B cell (primary cell): ENCODE measurements at regions not wholly inside any gene's neighbourhood (a gene's known extent, or its start where the extent isn't known, plus 50 kb on each side); places are given as distances from the start of the nearest gene placed in this dataset.

ENCODE experiments used
- ATAC-seq: fragments of 200-7000 bp; cut with Tn5 transposase; one replicate; pipeline ENCODE4 v1.10.0; 2021; ENCODE audit warnings: low read depth, mild to moderate bottlenecking, moderate number of reproducible peaks, moderate library complexity
- CTCF ChIA-PET: fragments of 350-600 bp; sonication (Branson Sonifier 250); formaldehyde crosslinking; loops from one replicate; lab custom pipeline; 2021; ENCODE audit warnings: antibody characterized with exemption, inconsistent platforms; lab: Charles Lee
- POLR2A ChIA-PET: fragments of 350-600 bp; sonication (Branson Sonifier 250); formaldehyde crosslinking; loops from one replicate; lab custom pipeline; 2021; ENCODE audit warnings: antibody characterized with exemption; lab: Charles Lee
- DNase-seq: peaks from one replicate; pipeline ENCODE4 v3.0.0; 2013
- H2AFZ ChIP-seq: 2 replicates; pipeline ENCODE4 v1.6.1; 2012; ENCODE audit warnings: mild to moderate bottlenecking, low read depth, low read length; ENCODE audit not compliant: insufficient read depth, poor library complexity, severe bottlenecking
- H3K27ac ChIP-seq, 2 donors: 1 replicate in 1 of 2; 2 replicates in 1 of 2; pipeline ENCODE4 v1.5.1; 2012 to 2013; ENCODE audit warnings: low read length in 2 of 2, mild to moderate bottlenecking in 2 of 2, moderate library complexity in 1 of 2
- H3K27me3 ChIP-seq, 4 experiments: fragments of 200-600 bp in 1 of 4; sonication (generic) in 1 of 4; replicated peaks in 1 of 4; 1 replicate in 2 of 4; 2 replicates in 2 of 4; pipeline versions ENCODE4 v1.6.1 to v1.7.0; 2013 to 2016; ENCODE audit warnings: low read length in 3 of 4, mild to moderate bottlenecking in 2 of 4, mixed read lengths in 1 of 4, moderate library complexity in 1 of 4; ENCODE audit not compliant: insufficient read depth in 4 of 4, control insufficient read depth in 3 of 4; ENCODE audit errors: control extremely low read depth in 1 of 4
- H3K36me3 ChIP-seq, 2 experiments: replicated peaks in 1 of 2; 1 replicate in 1 of 2; 2 replicates in 1 of 2; pipeline versions ENCODE4 v1.6.1 to v1.7.1; 2013; ENCODE audit warnings: low read length in 1 of 2; ENCODE audit not compliant: insufficient read depth in 2 of 2, control insufficient read depth in 1 of 2; ENCODE audit errors: control extremely low read depth in 1 of 2, extremely low read depth in 1 of 2
- H3K4me1 ChIP-seq, 2 donors: fragments of 200-600 bp in 1 of 2; sonication (generic) in 1 of 2; 1 replicate in 1 of 2; 2 replicates in 1 of 2; pipeline versions ENCODE4 v1.5.1 to v1.6.1; 2013 to 2017; ENCODE audit warnings: low read length in 2 of 2; ENCODE audit not compliant: control insufficient read depth in 2 of 2, insufficient read depth in 2 of 2
- H3K4me2 ChIP-seq: replicated peaks from 2 replicates; pipeline ENCODE3; 2012; ENCODE audit warnings: mild to moderate bottlenecking, low read depth, low read length; ENCODE audit not compliant: poor library complexity, severe bottlenecking
- H3K4me3 ChIP-seq, 5 experiments: fragments of 200-600 bp in 1 of 5; sonication (generic) in 1 of 5; 1 replicate in 3 of 5; 2 replicates in 2 of 5; pipeline versions ENCODE4 v1.5.1 to v1.7.0; 2011 to 2016; ENCODE audit warnings: low read length in 4 of 5, mild to moderate bottlenecking in 4 of 5, low read depth in 2 of 5, control low read depth in 1 of 5, moderate library complexity in 1 of 5; ENCODE audit not compliant: insufficient read depth in 1 of 5; ENCODE audit errors: control extremely low read depth in 1 of 5, extremely low read depth in 1 of 5
- H3K79me2 ChIP-seq: fragments of 200-600 bp; sonication (generic); one replicate; pipeline ENCODE4 v1.6.0; 2016; ENCODE audit warnings: low read length; ENCODE audit not compliant: control insufficient read depth, insufficient read depth
- H3K9ac ChIP-seq: fragments of 200-600 bp; sonication (generic); 2 replicates; pipeline ENCODE4 v1.6.1; 2017; ENCODE audit warnings: mild to moderate bottlenecking, low read length, moderate library complexity
- H3K9me3 ChIP-seq, 3 donors: one replicate each; pipeline versions ENCODE4 v1.6.1 to v1.7.1; 2013; ENCODE audit warnings: low read length in 2 of 3; ENCODE audit not compliant: control insufficient read depth in 2 of 3, insufficient read depth in 1 of 3; ENCODE audit errors: control extremely low read depth in 1 of 3
- H4K20me1 ChIP-seq: 2 replicates; pipeline ENCODE4 v1.6.0; 2012; ENCODE audit warnings: mild to moderate bottlenecking, low read length; ENCODE audit not compliant: insufficient read depth, control insufficient read depth, poor library complexity, severe bottlenecking
- H3K27ac Mint-ChIP-seq: one replicate; pipeline ENCODE4 v1.8.0; 2021; ENCODE audit warnings: mixed read lengths
- H3K27me3 Mint-ChIP-seq: one replicate; pipeline ENCODE4 v1.8.0; 2021; ENCODE audit warnings: mixed read lengths
- H3K4me1 Mint-ChIP-seq: one replicate; pipeline ENCODE4 v1.8.0; 2021; ENCODE audit warnings: mixed read lengths
- H3K4me3 Mint-ChIP-seq: one replicate; pipeline ENCODE4 v1.8.0; 2021; ENCODE audit warnings: mixed read lengths
- H3K9me3 Mint-ChIP-seq: one replicate; pipeline ENCODE4 v1.8.0; 2022; ENCODE audit warnings: mixed read lengths; ENCODE audit not compliant: insufficient read depth
- EZH2 ChIP-seq: IDR thresholded peaks from 2 replicates; pipeline ENCODE4 v1.6.1; 2012; ENCODE audit warnings: borderline replicate concordance, low read depth, mild to moderate bottlenecking, moderate library complexity, low read length; ENCODE audit not compliant: insufficient read depth, poor library complexity, severe bottlenecking
- WGBS: methylation state at CpG from one replicate; pipeline ENCODE4 v1.1.5; 2013; ENCODE audit warnings: missing lambda C conversion rate; ENCODE audit not compliant: insufficient coverage; 5-methylcytosine and 5-hydroxymethylcytosine counted together
- intact Hi-C: fragments of 100-400 bp; cut with micrococcal nuclease; formaldehyde crosslinking; loops from one replicate; pipeline ENCODE4 v1.10.0; 2022
- TF ChIP-seq, protein P1 (sequence below): fragments of 200-600 bp; IDR thresholded peaks from one replicate; pipeline ENCODE4 v1.8.0; 2022; ENCODE audit warnings: antibody characterized with exemption, mild to moderate bottlenecking

GRCh38 chr2:188893972-188894371 lies 80.2 kb upstream of the COL3A1 start:
- Mint-ChIP-seq H3K9me3 (peaks cover 5% of the 10 kb centered on the region), H3K4me1 (no peaks in the 10 kb centered on the region), H3K4me3 (no peak overlapping the region), H3K27me3 (no peaks in the 10 kb centered on the region), H3K27ac (no peak overlapping the region)
- H3K36me3 ChIP-seq, result no peaks in the 10 kb centered on the region
- ATAC-seq (no peak), DNase-seq (no peak)
- no peaks in the 10 kb centered on the region for H3K27me3 ChIP-seq
- intact Hi-C loops, result no loop called here
- TF ChIP-seq EZH2, result no peak
- TF ChIP-seq, protein P1, sequence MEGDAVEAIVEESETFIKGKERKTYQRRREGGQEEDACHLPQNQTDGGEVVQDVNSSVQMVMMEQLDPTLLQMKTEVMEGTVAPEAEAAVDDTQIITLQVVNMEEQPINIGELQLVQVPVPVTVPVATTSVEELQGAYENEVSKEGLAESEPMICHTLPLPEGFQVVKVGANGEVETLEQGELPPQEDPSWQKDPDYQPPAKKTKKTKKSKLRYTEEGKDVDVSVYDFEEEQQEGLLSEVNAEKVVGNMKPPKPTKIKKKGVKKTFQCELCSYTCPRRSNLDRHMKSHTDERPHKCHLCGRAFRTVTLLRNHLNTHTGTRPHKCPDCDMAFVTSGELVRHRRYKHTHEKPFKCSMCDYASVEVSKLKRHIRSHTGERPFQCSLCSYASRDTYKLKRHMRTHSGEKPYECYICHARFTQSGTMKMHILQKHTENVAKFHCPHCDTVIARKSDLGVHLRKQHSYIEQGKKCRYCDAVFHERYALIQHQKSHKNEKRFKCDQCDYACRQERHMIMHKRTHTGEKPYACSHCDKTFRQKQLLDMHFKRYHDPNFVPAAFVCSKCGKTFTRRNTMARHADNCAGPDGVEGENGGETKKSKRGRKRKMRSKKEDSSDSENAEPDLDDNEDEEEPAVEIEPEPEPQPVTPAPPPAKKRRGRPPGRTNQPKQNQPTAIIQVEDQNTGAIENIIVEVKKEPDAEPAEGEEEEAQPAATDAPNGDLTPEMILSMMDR, result no peak
- H3K4me1 ChIP-seq, result no peaks in the 10 kb centered on the region
- H3K9me3 ChIP-seq, result no peaks in the 10 kb centered on the region
- WGBS, result no CpG with 5 or more reads among the region's 2 CpGs
- no peak overlapping the region for H3K4me2 ChIP-seq
- no peak overlapping the region for H3K27ac ChIP-seq
- no peaks in the 10 kb centered on the region for H3K79me2 ChIP-seq
- ChIA-PET CTCF (no interaction called here), POLR2A (no interaction called here)
- H3K9ac ChIP-seq, result no peak overlapping the region
- H4K20me1 ChIP-seq, result no peaks in the 10 kb centered on the region
- no peak overlapping the region for H2AFZ ChIP-seq
- no peak overlapping the region for H3K4me3 ChIP-seq

GRCh38 chr2:188894979-188895378 lies 79.2 kb upstream of the COL3A1 start:
- Histone ChIP-seq H3K27me3 (no peaks in the 10 kb centered on the region), H3K36me3 (no peaks in the 10 kb centered on the region), H3K79me2 (no peaks in the 10 kb centered on the region), H4K20me1 (no peaks in the 10 kb centered on the region), H3K27ac (no peak overlapping the region), H3K4me1 (no peaks in the 10 kb centered on the region), H3K9ac (no peak overlapping the region), H3K4me2 (no peak overlapping the region), H2AFZ (no peak overlapping the region), H3K4me3 (no peak overlapping the region), H3K9me3 (no peaks in the 10 kb centered on the region)
- Mint-ChIP-seq H3K27me3 (no peaks in the 10 kb centered on the region), H3K4me1 (no peaks in the 10 kb centered on the region), H3K4me3 (no peak overlapping the region), H3K27ac (no peak overlapping the region), H3K9me3 (peaks cover 5% of the 10 kb centered on the region)
- intact Hi-C loops, result no loop called here
- ChIA-PET CTCF (no interaction called here), POLR2A (no interaction called here)
- no peak for ATAC-seq
- DNase-seq, result no peak
- TF ChIP-seq, protein P1, result no peak
- TF ChIP-seq EZH2, result no peak
